GM18858 (cell line): ENCODE measurements at regions not wholly inside any gene's neighbourhood (a gene's known extent, or its start where the extent isn't known, plus 50 kb on each side); places are given as distances from the start of the nearest gene placed in this dataset.

Source experiments
- ATAC-seq: cut with Tn5 transposase; IDR thresholded peaks from one replicate; pipeline ENCODE4 v1.9.1; 2021; ENCODE audit not compliant: unreplicated experiment

DNA sequence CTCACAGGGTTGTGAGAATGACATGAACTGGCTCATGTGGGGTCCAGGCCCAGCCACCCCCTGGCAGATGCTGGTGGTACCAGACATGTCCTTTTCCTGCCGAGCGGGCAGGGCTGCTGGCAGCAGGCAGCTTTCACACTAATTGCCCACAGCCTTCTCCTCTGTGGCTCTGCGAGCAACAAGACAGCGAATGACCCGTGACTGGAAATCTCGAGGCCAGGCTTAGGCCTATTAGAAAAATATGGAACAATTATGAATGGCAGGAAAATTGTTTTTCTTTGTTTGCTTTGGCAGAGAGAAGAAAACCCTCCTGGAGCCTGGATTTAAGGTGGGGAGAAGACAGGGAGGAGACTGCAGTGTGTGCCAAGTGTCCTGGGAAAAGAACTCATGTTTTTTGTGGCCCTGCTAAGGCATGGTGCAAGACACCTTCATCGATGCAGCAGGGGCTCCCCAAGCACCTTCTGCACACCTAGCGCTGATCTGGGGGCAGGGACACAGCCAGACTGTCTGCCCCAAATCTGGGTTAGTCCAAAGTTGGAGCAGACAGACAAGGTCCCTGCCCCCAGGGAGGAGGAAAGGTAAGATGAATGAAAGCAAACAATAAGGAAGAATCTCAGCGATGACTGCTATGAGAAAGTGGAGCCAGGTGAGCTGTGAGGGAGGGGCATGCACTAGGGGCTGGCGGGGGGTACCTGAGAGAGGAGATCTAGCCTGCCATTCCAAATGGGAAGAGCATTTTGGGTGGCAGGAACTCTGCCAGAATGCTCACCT is 193.8 kb upstream of the TLE3 start:
- ATAC-seq, result no peak

DNA sequence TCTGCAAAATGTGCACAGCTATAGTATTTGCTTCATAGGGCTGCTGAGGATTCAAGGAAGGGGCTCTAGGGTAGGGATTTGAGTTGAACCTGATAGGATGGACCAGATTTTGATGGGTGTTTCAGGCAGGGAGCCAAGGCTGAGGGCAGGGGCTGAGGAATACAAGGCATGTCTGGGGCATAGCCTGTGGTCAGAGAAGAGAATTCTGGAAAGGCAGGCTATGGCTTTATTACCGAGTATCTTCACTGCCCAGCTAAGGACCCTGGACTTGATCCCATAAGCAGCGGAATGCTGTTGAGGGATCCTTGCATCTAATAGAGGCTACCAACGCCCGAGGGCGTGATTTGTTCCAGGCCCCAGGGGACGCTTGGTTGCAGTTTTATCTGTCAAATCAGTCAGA is 193.0 kb upstream of the TLE3 start:
- ATAC-seq, result no peak

- no peak for ATAC-seq
Measured at GRCh38 chr15:70289191-70289955, 191.7 kb upstream of the TLE3 start.

- ATAC-seq, result no peak
Measured at GRCh38 chr15:70286113-70286806, 188.5 kb upstream of the TLE3 start.

DNA sequence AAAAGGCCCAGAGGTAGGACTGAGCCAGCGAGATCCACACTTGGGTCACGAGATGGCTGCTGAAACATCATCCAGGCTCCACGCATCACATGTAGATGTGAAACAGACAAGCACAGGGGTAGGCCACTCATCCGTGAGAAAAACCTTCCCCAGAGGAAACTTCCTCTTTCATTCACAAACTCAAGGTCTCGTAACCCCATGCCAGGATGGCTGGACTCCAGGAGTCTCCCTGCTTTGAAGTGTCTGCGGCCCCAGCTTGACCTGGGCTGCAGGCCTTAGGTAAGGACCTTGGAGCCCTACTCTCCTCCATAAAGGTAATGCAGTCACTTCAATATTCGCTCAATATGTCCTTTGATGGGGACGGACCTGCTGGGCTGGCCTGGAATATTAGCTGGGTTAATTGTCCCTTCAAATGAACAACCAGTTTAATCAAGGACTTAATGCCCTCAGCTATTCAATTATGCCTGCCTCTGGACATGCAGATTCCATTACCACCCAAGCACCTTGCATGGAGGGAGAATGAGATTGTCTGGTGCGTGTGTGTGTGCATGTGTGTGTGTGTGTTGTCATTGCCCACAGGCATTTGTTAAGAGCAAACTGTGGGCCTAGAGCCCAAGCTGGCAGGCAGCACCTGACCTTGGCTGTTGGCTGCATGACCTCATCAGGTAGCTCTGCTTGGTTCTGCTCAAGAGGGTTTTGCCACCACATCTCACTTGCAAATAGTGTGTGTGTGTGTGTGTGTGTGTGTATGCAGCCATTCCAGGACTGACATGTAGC is 186.9 kb upstream of the TLE3 start:
- ATAC-seq, result no peak

DNA sequence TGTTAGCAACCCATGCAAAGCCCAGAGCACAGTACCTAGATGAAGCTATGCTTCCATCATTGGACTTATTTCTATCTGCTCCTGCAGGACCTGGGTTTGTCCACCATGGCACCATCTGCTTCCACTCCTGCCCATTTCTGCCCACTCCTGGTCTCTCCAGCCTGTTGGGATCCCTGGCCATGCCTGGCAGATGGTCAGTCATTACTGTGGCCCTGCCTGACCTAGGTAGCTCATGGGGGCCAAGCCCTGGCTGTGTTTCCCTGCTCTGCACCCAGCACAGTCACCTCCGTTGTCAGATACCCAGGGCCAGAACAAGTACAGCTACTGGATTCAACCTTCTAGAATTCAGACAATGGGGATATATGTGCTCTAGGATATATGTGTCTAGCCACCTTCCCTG is 185.8 kb upstream of the TLE3 start:
- no peak for ATAC-seq

GRCh38 chr15:70281811-70282307 is 184.1 kb upstream of the TLE3 start:
- no peak for ATAC-seq

DNA sequence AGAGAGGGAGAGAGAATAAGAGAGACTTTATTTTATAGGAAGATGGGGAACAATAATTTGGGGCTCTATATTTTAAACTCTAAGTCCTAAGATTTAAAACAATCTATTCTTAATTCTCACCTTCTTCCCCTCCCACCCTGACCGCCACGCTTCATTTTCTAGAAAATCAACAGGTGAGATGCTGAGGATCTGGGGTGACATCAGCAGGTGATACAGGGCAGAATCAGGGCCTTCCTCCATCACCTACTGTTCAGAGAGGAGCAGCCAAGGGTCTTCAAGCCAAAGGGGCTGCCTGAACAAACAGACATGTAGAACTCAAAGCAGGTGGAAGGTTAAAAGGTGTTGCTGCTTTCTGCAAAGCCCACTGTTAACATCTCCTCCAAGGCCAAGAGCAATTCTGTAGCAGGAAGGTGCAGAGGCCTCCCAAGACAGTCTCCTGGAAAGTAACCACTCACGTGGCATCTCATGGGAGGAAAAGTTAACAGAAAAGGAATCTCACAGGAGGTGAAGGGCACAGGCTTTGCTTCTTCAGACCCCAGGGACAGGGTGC is 183.6 kb upstream of the TLE3 start:
- ATAC-seq, result no peak

- ATAC-seq, result no peak
Measured at GRCh38 chr15:70280781-70281180, 183.1 kb upstream of the TLE3 start.

DNA sequence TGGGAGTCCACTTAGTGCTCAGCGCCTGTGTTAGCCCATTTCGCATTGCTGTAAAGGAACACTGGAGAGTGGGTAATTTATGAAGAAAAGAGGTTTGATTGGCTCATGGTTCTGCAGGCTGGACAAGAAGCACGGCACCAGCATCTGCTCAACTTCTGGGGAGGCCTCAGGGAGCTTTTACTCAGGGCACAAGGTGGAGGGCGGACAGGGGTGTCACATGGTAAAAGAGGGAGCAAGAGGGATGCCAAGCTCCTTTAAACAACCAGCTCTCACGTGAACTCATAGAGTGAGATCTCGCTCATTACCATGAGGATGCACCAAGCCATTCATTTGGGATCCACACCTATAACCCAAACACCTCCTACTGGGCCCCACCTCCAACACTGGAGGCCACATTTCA is 181.4 kb upstream of the TLE3 start:
- ATAC-seq, result no peak

DNA sequence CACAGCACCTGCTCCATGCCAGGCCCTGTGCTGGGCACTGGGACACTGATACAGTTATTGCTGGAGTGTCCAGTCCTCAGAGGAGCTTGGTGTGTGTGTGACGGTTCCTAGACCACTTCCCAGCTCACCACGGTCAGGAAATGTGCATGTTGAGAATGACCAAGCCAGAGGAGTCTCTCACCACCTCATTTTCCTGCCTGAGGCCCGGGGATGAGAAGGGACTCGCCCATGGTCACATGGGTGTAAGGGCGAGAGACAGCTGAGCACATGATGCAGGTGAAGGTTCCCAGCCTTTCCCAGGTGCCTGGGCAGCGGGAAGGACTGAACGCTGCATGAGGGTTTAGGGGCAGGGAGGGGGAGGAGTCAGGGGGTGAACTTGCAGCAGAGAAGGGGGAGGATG is 180.9 kb upstream of the TLE3 start:
- no peak for ATAC-seq

DNA sequence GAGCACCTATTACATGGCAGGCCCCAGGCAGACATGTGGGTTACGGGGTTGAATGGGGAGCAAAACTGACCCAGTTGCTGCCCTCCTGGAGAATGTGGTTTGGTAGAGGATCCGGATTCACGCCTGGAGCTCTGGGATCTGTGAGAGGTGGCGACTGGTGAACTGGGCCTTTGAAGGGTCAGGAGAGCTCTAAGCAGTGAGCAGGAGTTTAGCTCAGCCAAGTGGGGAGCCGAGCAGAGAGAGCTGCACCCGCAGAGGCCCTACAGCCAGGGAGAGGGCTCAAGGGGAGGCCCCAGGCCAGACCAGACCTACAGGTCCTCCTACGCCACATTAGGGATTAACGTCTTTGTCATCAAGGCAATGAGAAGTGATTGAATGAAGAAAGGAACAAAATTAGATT is 179.8 kb upstream of the TLE3 start:
- no peak for ATAC-seq

DNA sequence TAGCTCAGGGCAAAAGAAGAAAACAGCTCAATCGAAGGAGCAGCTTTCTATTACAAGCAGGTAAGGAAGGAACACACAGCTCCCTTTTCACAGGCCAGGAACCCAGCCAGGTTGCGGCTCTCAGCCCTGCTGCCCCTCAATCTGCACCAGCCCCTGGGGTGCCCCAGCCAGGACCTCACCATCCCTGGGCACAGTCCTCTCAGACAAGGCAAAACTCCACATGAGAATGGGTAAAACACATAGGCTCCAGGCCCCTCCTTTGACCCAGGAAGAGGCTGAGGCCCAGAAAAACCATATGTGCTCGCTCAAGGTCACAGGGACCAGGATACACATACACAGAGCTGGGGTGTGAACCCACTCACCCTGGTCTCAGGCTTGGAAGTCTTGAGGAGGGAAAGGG is 178.7 kb upstream of the TLE3 start:
- ATAC-seq, result no peak

DNA sequence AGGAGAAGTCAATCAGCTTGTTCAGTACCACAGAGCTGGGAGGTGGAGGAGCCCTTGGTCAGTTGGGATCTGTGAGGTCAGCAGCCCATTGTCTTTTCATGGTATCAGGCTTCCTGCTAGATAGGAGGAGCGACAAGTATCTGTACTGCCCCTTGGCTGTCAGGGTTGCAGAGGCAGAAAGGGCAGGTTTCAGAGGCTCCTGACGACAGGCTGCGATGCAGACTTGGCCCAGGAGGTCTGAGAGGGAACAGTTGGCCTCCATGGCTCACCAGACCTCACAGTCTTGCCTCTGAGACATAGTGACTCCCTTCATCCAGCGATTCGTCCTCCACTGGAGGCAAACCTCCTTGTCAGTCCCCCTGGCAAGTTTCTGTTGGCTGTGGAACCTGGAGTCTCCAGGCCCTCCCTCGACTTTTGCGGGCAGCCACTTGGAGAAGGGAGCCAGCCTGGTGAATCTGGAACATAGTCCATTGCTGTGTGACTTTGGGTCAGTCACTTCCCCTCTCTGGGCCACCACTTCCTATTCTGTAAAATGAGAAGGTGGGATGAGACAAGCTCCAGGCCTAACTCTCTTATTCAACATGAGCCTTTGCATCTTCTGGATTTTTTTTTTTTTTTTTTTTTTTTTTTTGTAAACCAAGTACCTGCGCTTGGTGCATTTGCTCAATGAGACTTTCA is 177.9 kb upstream of the TLE3 start:
- ATAC-seq, result no peak

DNA sequence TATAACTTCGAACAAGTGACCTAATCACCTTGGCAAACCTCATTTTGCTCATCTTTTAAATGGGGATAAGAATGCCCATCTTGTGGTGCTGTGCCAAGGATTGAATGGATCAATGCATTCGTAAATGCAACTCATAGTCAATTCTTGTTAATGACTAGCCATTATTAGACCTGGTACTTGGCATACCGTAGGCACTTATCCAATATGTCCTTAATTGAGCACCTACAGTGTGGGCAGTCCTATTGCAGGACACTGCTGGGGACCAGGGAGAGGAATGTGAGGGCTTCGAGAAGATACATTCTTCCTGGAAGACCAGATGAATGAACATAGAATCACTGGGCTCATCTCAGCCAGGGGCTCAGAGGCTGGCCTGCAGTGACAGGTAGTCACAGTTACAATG is 177.2 kb upstream of the TLE3 start:
- no peak for ATAC-seq

- no peak for ATAC-seq
Measured at GRCh38 chr15:70274255-70274880, 176.7 kb upstream of the TLE3 start.

- ATAC-seq, result no peak
Measured at GRCh38 chr15:70273808-70274207, 176.1 kb upstream of the TLE3 start.

DNA sequence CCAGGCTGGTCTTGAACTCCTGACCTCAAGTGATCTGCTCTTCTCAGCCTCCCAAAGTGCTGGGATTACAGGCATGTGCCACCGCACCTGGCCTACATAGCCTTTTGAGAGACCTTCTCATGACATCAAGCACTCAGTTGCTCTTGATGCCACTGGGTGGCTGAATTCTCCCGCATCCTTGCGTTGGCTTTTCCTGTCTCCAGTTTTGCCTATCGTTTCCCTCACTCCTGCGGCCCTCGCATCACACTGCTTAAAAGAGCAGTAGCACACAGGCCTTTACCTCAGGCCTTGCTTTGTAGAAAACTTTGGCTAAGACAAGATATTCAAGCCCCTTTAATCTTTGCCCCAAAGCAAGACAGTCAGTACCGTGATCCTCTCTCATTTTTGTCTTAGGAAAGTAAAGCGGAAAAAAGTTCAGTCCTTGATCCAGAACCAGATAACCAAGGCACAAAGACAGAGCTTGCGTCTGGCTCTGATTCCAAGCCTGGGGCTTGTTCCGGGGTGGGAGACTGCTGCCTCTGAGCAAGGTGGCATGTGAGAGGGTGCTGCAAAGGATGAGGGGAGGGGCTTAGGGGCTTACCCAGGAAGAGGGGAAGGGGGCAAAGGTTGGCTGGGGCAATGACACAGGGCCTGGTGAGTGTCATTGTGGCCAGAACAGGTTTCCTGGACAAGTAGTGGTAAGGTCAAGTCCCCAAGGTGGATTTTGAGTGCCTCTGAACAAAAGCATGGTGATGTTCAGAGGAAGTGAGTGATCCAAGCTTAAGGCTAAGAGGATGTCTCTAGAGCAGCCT is 175.0 kb upstream of the TLE3 start:
- ATAC-seq, result no peak
